ENCODE measurements at regions not wholly inside any gene's neighbourhood (a gene's known extent, or its start where the extent isn't known, plus 50 kb on each side); places are given as distances from the start of the nearest gene placed in this dataset.
A peak's percentile ranks its signal among the peaks of the same experiment; 100 is the strongest.
"Not testable (repeated sequence)": the region's sequence is repeated elsewhere in the genome, so short reads cannot be mapped to it uniquely, and the experiment has no call there.

GRCh38 chr20:53778041-53778516 lies 184.4 kb upstream of the ZNF217 start:
- no peaks in the 10 kb centered on the region for H3K4me1 Mint-ChIP-seq
- ATAC-seq (ENCODE audit: low read depth in 2 of 2), result no peak

GRCh38 chr20:53777402-53777801 lies 183.8 kb upstream of the ZNF217 start:
- peak overlapping the region in 1 of 3 donors; percentile 1 for H3K27ac Mint-ChIP-seq
- not testable (repeated sequence) for H3K4me3 ChIP-seq (ENCODE audit: low read depth, low read length); H3K27ac ChIP-seq (ENCODE audit: insufficient read depth, low read length, poor library complexity, severe bottlenecking); H3K27me3 ChIP-seq (ENCODE audit: control insufficient read depth, insufficient read depth, low read length); H3K9me3 Mint-ChIP-seq; H3K9me3 ChIP-seq (ENCODE audit: control insufficient read depth in 2 of 2, low read length in 2 of 2); H3K36me3 ChIP-seq (ENCODE audit: control insufficient read depth, insufficient read depth, low read length); ATAC-seq (ENCODE audit: low read depth in 2 of 2); H3K4me1 ChIP-seq (ENCODE audit: control insufficient read depth, insufficient read depth, low read length, poor library complexity, severe bottlenecking); DNase-seq; H3K4me3 Mint-ChIP-seq; H3K36me3 Mint-ChIP-seq; H3K4me1 Mint-ChIP-seq
- H3K27me3 Mint-ChIP-seq, result peaks cover 16% of the 10 kb centered on the region

More at GRCh38 chr20:53778041-53778516, 184.4 kb upstream of the ZNF217 start:
- H3K36me3 ChIP-seq (ENCODE audit: control insufficient read depth, insufficient read depth, low read length), result no peaks in the 10 kb centered on the region
- H3K9me3 ChIP-seq (ENCODE audit: control insufficient read depth in 2 of 2, low read length in 2 of 2), result no peaks in the 10 kb centered on the region
- H3K27me3 ChIP-seq (ENCODE audit: control insufficient read depth, insufficient read depth, low read length), result no peaks in the 10 kb centered on the region
- no peak for DNase-seq
- Mint-ChIP-seq H3K27ac (peak overlapping the region in 1 of 3 donors; percentile 1), H3K27me3 (peaks cover 16% of the 10 kb centered on the region), H3K36me3 (no peaks in the 10 kb centered on the region), H3K9me3 (no peaks in the 10 kb centered on the region), H3K4me3 (no peak overlapping the region)
- H3K4me1 ChIP-seq (ENCODE audit: control insufficient read depth, insufficient read depth, low read length, poor library complexity, severe bottlenecking), result no peaks in the 10 kb centered on the region
- H3K27ac ChIP-seq (ENCODE audit: insufficient read depth, low read length, poor library complexity, severe bottlenecking), result no peak overlapping the region
- no peak overlapping the region for H3K4me3 ChIP-seq (ENCODE audit: low read depth, low read length)

GRCh38 chr20:53776858-53777257 lies 183.2 kb upstream of the ZNF217 start:
- Histone ChIP-seq H3K4me1 (ENCODE audit: control insufficient read depth, insufficient read depth, low read length, poor library complexity, severe bottlenecking) (no peaks in the 10 kb centered on the region), H3K4me3 (ENCODE audit: low read depth, low read length) (no peak overlapping the region), H3K9me3 (ENCODE audit: control insufficient read depth in 2 of 2, low read length in 2 of 2) (no peaks in the 10 kb centered on the region), H3K36me3 (ENCODE audit: control insufficient read depth, insufficient read depth, low read length) (no peaks in the 10 kb centered on the region), H3K27ac (ENCODE audit: insufficient read depth, low read length, poor library complexity, severe bottlenecking) (no peak overlapping the region), H3K27me3 (ENCODE audit: control insufficient read depth, insufficient read depth, low read length) (no peaks in the 10 kb centered on the region)
- H3K36me3 Mint-ChIP-seq, result no peaks in the 10 kb centered on the region
- no peaks in the 10 kb centered on the region for H3K4me1 Mint-ChIP-seq
- H3K9me3 Mint-ChIP-seq, result no peaks in the 10 kb centered on the region
- H3K27me3 Mint-ChIP-seq, result peaks cover 16% of the 10 kb centered on the region
- ATAC-seq (ENCODE audit: low read depth in 2 of 2) (no peak), DNase-seq (no peak)
- no peak overlapping the region for H3K27ac Mint-ChIP-seq
- no peak overlapping the region for H3K4me3 Mint-ChIP-seq

- Histone ChIP-seq H3K4me1 (ENCODE audit: control insufficient read depth, insufficient read depth, low read length, poor library complexity, severe bottlenecking) (no peaks in the 10 kb centered on the region), H3K4me3 (ENCODE audit: low read depth, low read length) (no peak overlapping the region), H3K36me3 (ENCODE audit: control insufficient read depth, insufficient read depth, low read length) (no peaks in the 10 kb centered on the region), H3K27ac (ENCODE audit: insufficient read depth, low read length, poor library complexity, severe bottlenecking) (no peak overlapping the region), H3K27me3 (ENCODE audit: control insufficient read depth, insufficient read depth, low read length) (no peaks in the 10 kb centered on the region), H3K9me3 (ENCODE audit: control insufficient read depth in 2 of 2, low read length in 2 of 2) (no peaks in the 10 kb centered on the region)
- ATAC-seq (ENCODE audit: low read depth in 2 of 2), result no peak
- H3K9me3 Mint-ChIP-seq, result no peaks in the 10 kb centered on the region
- peak overlapping the region in 2 of 3 donors; percentile 21 to 58 for H3K27ac Mint-ChIP-seq
- no peaks in the 10 kb centered on the region for H3K36me3 Mint-ChIP-seq
- no peaks in the 10 kb centered on the region for H3K4me1 Mint-ChIP-seq
- DNase-seq, result no peak
- H3K4me3 Mint-ChIP-seq, result no peak overlapping the region
- H3K27me3 Mint-ChIP-seq, result peaks cover 8% of the 10 kb centered on the region
These were observed 181.0 kb upstream of the ZNF217 start for GRCh38 chr20:53774461-53775203.

- peaks cover 8% of the 10 kb centered on the region for H3K27me3 Mint-ChIP-seq
- Histone ChIP-seq H3K4me3 (ENCODE audit: low read depth, low read length) (no peak overlapping the region), H3K36me3 (ENCODE audit: control insufficient read depth, insufficient read depth, low read length) (no peaks in the 10 kb centered on the region), H3K4me1 (ENCODE audit: control insufficient read depth, insufficient read depth, low read length, poor library complexity, severe bottlenecking) (no peaks in the 10 kb centered on the region), H3K9me3 (ENCODE audit: control insufficient read depth in 2 of 2, low read length in 2 of 2) (no peaks in the 10 kb centered on the region), H3K27ac (ENCODE audit: insufficient read depth, low read length, poor library complexity, severe bottlenecking) (no peak overlapping the region), H3K27me3 (ENCODE audit: control insufficient read depth, insufficient read depth, low read length) (no peaks in the 10 kb centered on the region)
- no peaks in the 10 kb centered on the region for H3K4me1 Mint-ChIP-seq
- DNase-seq (no peak), ATAC-seq (ENCODE audit: low read depth in 2 of 2) (no peak)
- peak overlapping the region in 1 of 3 donors; percentile 58 for H3K27ac Mint-ChIP-seq
- no peaks in the 10 kb centered on the region for H3K36me3 Mint-ChIP-seq
- H3K4me3 Mint-ChIP-seq, result no peak overlapping the region
- H3K9me3 Mint-ChIP-seq, result no peaks in the 10 kb centered on the region
These were observed 180.3 kb upstream of the ZNF217 start for GRCh38 chr20:53773792-53774401.

- not testable (repeated sequence) for H3K27me3 Mint-ChIP-seq; H3K9me3 ChIP-seq (ENCODE audit: control insufficient read depth in 2 of 2, low read length in 2 of 2); H3K4me3 ChIP-seq (ENCODE audit: low read depth, low read length); H3K4me1 ChIP-seq (ENCODE audit: control insufficient read depth, insufficient read depth, low read length, poor library complexity, severe bottlenecking); H3K27me3 ChIP-seq (ENCODE audit: control insufficient read depth, insufficient read depth, low read length); H3K4me3 Mint-ChIP-seq; H3K9me3 Mint-ChIP-seq; ATAC-seq (ENCODE audit: low read depth in 2 of 2); H3K36me3 ChIP-seq (ENCODE audit: control insufficient read depth, insufficient read depth, low read length); H3K27ac ChIP-seq (ENCODE audit: insufficient read depth, low read length, poor library complexity, severe bottlenecking); H3K27ac Mint-ChIP-seq; DNase-seq; H3K4me1 Mint-ChIP-seq; H3K36me3 Mint-ChIP-seq
These were observed 179.6 kb upstream of the ZNF217 start for GRCh38 chr20:53773066-53773791.

GRCh38 chr20:53769041-53769440 lies 175.4 kb upstream of the ZNF217 start:
- no peaks in the 10 kb centered on the region for H3K9me3 Mint-ChIP-seq
- no peaks in the 10 kb centered on the region for H3K4me1 ChIP-seq (ENCODE audit: control insufficient read depth, insufficient read depth, low read length, poor library complexity, severe bottlenecking)
- DNase-seq (no peak), ATAC-seq (ENCODE audit: low read depth in 2 of 2) (no peak)
- no peak overlapping the region for H3K27ac Mint-ChIP-seq
- H3K27ac ChIP-seq (ENCODE audit: insufficient read depth, low read length, poor library complexity, severe bottlenecking), result no peak overlapping the region
- H3K36me3 ChIP-seq (ENCODE audit: control insufficient read depth, insufficient read depth, low read length), result no peaks in the 10 kb centered on the region
- H3K9me3 ChIP-seq (ENCODE audit: control insufficient read depth in 2 of 2, low read length in 2 of 2), result no peaks in the 10 kb centered on the region
- no peaks in the 10 kb centered on the region for H3K36me3 Mint-ChIP-seq
- peaks cover 7% of the 10 kb centered on the region for H3K27me3 Mint-ChIP-seq
- no peaks in the 10 kb centered on the region for H3K27me3 ChIP-seq (ENCODE audit: control insufficient read depth, insufficient read depth, low read length)
- H3K4me1 Mint-ChIP-seq, result peaks cover 0 to 2% (median 0%) of the 10 kb centered on the region in 4 donors
- H3K4me3 Mint-ChIP-seq, result no peak overlapping the region
- H3K4me3 ChIP-seq (ENCODE audit: low read depth, low read length), result no peak overlapping the region
